ENCODE measurements at regions not wholly inside any gene's neighbourhood (a gene's known extent, or its start where the extent isn't known, plus 50 kb on each side); places are given as distances from the start of the nearest gene placed in this dataset.

- TF ChIP-seq CTCF (IDR thresholded peaks at IDR 0.05 in 2 of 3, conservative IDR thresholded peaks at IDR 0.05 in 1 of 3; ENCODE audit: borderline replicate concordance in 1 of 3, insufficient read depth in 1 of 3, low read depth in 2 of 3, low read length in 2 of 3) (no peak), ZBTB33 (IDR thresholded peaks at IDR 0.05; ENCODE audit: extremely low read depth, insufficient replicate concordance, low read length) (no peak), POLR2A (IDR thresholded peaks at IDR 0.05; ENCODE audit: borderline replicate concordance, extremely low read depth, insufficient read depth, insufficient read length) (no peak), SP1 (IDR thresholded peaks at IDR 0.05; ENCODE audit: low read depth) (no peak), EZH2phosphoT487 (IDR thresholded peaks at IDR 0.05; ENCODE audit: borderline replicate concordance) (no peak), MAX (IDR thresholded peaks at IDR 0.05) (no peak), POLR2AphosphoS5 (IDR thresholded peaks at IDR 0.05; ENCODE audit: low read depth, low read length) (no peak), SIN3A (IDR thresholded peaks at IDR 0.05; ENCODE audit: low read depth) (no peak), TCF7L2 (IDR thresholded peaks at IDR 0.05; ENCODE audit: borderline replicate concordance, extremely low read depth, insufficient read depth, insufficient read length) (no peak), JUND (IDR thresholded peaks at IDR 0.05) (no peak), ZFX (IDR thresholded peaks at IDR 0.05) (no peak)
Observed at GRCh38 chr18:71471963-71472725, 1072.0 kb downstream of the CBLN2 start.

Data from HCT116 (cell line).